ENCODE measurements at regions not wholly inside any gene's neighbourhood (a gene's known extent, or its start where the extent isn't known, plus 50 kb on each side); places are given as distances from the start of the nearest gene placed in this dataset.

DNA sequence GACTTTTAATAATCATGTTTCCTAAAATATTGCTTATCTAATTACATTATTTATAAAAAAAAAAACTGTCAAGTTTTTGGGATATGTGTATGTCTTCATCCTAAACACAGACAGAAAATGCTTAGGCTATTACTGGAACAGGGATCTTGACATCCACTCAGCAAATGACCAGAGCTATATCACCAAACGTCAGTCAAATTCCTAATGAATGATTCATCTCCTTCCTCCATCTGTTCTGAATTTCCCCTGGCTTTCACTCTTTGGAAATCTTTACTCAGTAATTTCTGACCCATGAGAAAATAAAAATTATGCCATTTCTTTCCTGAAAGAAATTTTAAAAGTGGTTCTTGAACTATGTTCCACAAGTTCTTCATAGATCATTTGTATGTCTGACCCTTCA, 552.4 kb upstream of the KCND2 start:
- TF ChIP-seq, protein P1, sequence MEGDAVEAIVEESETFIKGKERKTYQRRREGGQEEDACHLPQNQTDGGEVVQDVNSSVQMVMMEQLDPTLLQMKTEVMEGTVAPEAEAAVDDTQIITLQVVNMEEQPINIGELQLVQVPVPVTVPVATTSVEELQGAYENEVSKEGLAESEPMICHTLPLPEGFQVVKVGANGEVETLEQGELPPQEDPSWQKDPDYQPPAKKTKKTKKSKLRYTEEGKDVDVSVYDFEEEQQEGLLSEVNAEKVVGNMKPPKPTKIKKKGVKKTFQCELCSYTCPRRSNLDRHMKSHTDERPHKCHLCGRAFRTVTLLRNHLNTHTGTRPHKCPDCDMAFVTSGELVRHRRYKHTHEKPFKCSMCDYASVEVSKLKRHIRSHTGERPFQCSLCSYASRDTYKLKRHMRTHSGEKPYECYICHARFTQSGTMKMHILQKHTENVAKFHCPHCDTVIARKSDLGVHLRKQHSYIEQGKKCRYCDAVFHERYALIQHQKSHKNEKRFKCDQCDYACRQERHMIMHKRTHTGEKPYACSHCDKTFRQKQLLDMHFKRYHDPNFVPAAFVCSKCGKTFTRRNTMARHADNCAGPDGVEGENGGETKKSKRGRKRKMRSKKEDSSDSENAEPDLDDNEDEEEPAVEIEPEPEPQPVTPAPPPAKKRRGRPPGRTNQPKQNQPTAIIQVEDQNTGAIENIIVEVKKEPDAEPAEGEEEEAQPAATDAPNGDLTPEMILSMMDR (IDR thresholded peaks at IDR 0.05; ENCODE audit: insufficient read depth, low read length): no peak
- TF ChIP-seq GABPA (IDR thresholded peaks at IDR 0.05; ENCODE audit: low read depth) (no peak), POLR2AphosphoS5 (IDR thresholded peaks at IDR 0.05; ENCODE audit: low read depth) (no peak)
- TF ChIP-seq, protein P2, sequence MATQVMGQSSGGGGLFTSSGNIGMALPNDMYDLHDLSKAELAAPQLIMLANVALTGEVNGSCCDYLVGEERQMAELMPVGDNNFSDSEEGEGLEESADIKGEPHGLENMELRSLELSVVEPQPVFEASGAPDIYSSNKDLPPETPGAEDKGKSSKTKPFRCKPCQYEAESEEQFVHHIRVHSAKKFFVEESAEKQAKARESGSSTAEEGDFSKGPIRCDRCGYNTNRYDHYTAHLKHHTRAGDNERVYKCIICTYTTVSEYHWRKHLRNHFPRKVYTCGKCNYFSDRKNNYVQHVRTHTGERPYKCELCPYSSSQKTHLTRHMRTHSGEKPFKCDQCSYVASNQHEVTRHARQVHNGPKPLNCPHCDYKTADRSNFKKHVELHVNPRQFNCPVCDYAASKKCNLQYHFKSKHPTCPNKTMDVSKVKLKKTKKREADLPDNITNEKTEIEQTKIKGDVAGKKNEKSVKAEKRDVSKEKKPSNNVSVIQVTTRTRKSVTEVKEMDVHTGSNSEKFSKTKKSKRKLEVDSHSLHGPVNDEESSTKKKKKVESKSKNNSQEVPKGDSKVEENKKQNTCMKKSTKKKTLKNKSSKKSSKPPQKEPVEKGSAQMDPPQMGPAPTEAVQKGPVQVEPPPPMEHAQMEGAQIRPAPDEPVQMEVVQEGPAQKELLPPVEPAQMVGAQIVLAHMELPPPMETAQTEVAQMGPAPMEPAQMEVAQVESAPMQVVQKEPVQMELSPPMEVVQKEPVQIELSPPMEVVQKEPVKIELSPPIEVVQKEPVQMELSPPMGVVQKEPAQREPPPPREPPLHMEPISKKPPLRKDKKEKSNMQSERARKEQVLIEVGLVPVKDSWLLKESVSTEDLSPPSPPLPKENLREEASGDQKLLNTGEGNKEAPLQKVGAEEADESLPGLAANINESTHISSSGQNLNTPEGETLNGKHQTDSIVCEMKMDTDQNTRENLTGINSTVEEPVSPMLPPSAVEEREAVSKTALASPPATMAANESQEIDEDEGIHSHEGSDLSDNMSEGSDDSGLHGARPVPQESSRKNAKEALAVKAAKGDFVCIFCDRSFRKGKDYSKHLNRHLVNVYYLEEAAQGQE (IDR thresholded peaks at IDR 0.05; ENCODE audit: insufficient replicate concordance, low read depth): no peak
